ENCODE measurements at regions not wholly inside any gene's neighbourhood (a gene's known extent, or its start where the extent isn't known, plus 50 kb on each side); places are given as distances from the start of the nearest gene placed in this dataset.

DNA sequence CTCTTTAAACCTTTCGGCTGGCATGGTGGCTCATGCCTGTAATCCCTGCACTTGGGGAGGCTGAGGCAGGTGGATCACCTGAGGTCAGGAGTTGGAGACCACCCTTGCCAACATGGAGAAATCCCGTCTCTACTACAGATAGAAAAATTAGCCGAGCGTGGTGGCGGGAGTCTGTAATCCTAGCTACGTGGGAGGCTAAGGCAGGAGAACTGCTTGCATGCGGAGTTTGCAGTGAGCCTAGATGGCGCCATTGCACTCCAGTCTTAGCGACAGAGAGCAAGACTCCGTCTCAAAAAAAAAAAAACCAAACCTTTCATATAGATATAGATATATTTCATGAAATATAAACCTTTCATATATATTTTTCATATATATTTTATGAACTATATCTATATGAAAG is 864.7 kb downstream of the TRIB2 start:
- DNase-seq (ENCODE audit: low spot score) (no peak), ATAC-seq (no peak), FAIRE-seq (no peak)
- WGBS (ENCODE audit: low lambda C conversion rate) = 60% methylated on average over 10 of the region's 10 CpGs
- in situ Hi-C loops (cut with HindIII; ENCODE audit: extremely low pct_ligation_motif_present, low pct_unique_long_range_greater_than_20kb) = no loop called here
- Histone ChIP-seq H3K36me3 (replicated peaks in 1 of 2; ENCODE audit: control insufficient read depth in 1 of 2, insufficient read depth in 2 of 2, low read length in 2 of 2) (no peaks in the 10 kb centered on the region), H3K79me2 (ENCODE audit: insufficient read depth, low read length) (no peaks in the 10 kb centered on the region), H3K9me3 (ENCODE audit: low read length) (peaks cover 68% of the 10 kb centered on the region), H4K20me1 (ENCODE audit: insufficient read depth, low read length) (no peaks in the 10 kb centered on the region), H2AFZ (ENCODE audit: low read length) (no peak overlapping the region), H3K9ac (ENCODE audit: insufficient read depth, low read depth, low read length) (no peak overlapping the region), H3K27me3 (ENCODE audit: control insufficient read depth in 1 of 2, insufficient read depth in 2 of 2, low read length in 2 of 2) (no peaks in the 10 kb centered on the region), H3K4me1 (ENCODE audit: insufficient read depth, low read length) (no peaks in the 10 kb centered on the region), H3K4me2 (ENCODE audit: low read depth, low read length) (no peak overlapping the region), H3K27ac (ENCODE audit: extremely low read length, insufficient read depth, low read length) (no peak overlapping the region), H3K4me3 (replicated peaks in 1 of 3; ENCODE audit: insufficient read depth in 1 of 3, low read depth in 2 of 3, low read length in 3 of 3) (no peak overlapping the region)
- intact Hi-C loops (cut with micrococcal nuclease; ENCODE audit: unreplicated experiment) = no loop called here
- no TSS peak for BruUV-seq (replicated peaks)
- ChIA-PET CTCF (ENCODE audit: low intra/inter-chr PET ratio, low total read pairs) (no interaction called here), POLR2A (no interaction called here)
- TF ChIP-seq ZNF549 (CRISPR knock-in tag; IDR thresholded peaks at IDR 0.05) (no peak), ZNF296 (CRISPR knock-in tag; conservative IDR thresholded peaks at IDR 0.05) (no peak), ZNF264 (CRISPR knock-in tag; IDR thresholded peaks at IDR 0.05) (no peak), HMGA1 (CRISPR knock-in tag; conservative IDR thresholded peaks at IDR 0.05) (no peak), TCF12 (IDR thresholded peaks at IDR 0.05) (no peak), TCF12 (CRISPR knock-in tag; IDR thresholded peaks at IDR 0.05) (no peak), ZNF598 (CRISPR knock-in tag; IDR thresholded peaks at IDR 0.05; ENCODE audit: borderline replicate concordance) (no peak), NRL (CRISPR knock-in tag; IDR thresholded peaks at IDR 0.05; ENCODE audit: borderline replicate concordance) (no peak), RARG (CRISPR knock-in tag; IDR thresholded peaks at IDR 0.05; ENCODE audit: low read depth) (no peak), ZBTB7A (CRISPR knock-in tag; IDR thresholded peaks at IDR 0.05) (no peak), ZNF253 (CRISPR knock-in tag; IDR thresholded peaks at IDR 0.05; ENCODE audit: borderline replicate concordance) (no peak)
- TF ChIP-seq, protein P1, sequence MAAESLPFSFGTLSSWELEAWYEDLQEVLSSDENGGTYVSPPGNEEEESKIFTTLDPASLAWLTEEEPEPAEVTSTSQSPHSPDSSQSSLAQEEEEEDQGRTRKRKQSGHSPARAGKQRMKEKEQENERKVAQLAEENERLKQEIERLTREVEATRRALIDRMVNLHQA (CRISPR knock-in tag; IDR thresholded peaks at IDR 0.05) = no peak
- TF ChIP-seq, protein P2, sequence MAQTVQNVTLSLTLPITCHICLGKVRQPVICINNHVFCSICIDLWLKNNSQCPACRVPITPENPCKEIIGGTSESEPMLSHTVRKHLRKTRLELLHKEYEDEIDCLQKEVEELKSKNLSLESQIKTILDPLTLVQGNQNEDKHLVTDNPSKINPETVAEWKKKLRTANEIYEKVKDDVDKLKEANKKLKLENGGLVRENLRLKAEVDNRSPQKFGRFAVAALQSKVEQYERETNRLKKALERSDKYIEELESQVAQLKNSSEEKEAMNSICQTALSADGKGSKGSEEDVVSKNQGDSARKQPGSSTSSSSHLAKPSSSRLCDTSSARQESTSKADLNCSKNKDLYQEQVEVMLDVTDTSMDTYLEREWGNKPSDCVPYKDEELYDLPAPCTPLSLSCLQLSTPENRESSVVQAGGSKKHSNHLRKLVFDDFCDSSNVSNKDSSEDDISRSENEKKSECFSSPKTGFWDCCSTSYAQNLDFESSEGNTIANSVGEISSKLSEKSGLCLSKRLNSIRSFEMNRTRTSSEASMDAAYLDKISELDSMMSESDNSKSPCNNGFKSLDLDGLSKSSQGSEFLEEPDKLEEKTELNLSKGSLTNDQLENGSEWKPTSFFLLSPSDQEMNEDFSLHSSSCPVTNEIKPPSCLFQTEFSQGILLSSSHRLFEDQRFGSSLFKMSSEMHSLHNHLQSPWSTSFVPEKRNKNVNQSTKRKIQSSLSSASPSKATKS (CRISPR knock-in tag; IDR thresholded peaks at IDR 0.05) = no peak

Data from HepG2 (cell line).